Fibroblast of lung (primary cell): ENCODE measurements at regions not wholly inside any gene's neighbourhood (a gene's known extent, or its start where the extent isn't known, plus 50 kb on each side); places are given as distances from the start of the nearest gene placed in this dataset.

Source experiments
- EZH2 ChIP-seq: IDR thresholded peaks from 2 replicates; pipeline ENCODE4 v1.5.1; 2012; ENCODE audit warnings: low read length, control low read depth, mild to moderate bottlenecking; ENCODE audit errors: missing control alignments
- TF ChIP-seq, protein P1 (sequence below), 2 donors: IDR thresholded peaks in 1 of 2; conservative IDR thresholded peaks in 1 of 2; 1 replicate in 1 of 2; 2 replicates in 1 of 2; pipeline ENCODE4 v1.5.1; 2011 to 2012; ENCODE audit warnings: low read length in 2 of 2, control low read depth in 1 of 2, inconsistent platforms in 1 of 2, low read depth in 1 of 2, mild to moderate bottlenecking in 1 of 2

DNA sequence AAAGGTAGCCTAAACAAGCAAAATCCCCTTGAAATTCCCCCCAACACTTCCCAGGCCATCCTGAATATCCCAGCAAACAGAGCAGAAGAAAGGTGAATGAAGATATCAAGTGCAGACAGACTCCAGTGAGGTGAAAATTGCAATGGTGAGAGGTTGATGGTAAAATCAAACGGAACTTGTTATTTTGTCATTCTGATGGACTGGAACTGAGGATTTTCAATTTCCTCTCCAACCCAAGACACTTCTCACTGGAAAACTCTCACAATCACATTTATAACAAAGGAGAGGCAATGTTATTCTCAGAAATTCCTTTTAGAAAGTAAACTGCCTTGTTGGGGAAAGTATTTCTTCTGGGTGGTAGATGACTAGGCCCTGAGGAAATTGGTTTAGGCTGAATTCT is 412.4 kb upstream of the C9orf72 start:
- TF ChIP-seq EZH2: no peak
- TF ChIP-seq, protein P1, sequence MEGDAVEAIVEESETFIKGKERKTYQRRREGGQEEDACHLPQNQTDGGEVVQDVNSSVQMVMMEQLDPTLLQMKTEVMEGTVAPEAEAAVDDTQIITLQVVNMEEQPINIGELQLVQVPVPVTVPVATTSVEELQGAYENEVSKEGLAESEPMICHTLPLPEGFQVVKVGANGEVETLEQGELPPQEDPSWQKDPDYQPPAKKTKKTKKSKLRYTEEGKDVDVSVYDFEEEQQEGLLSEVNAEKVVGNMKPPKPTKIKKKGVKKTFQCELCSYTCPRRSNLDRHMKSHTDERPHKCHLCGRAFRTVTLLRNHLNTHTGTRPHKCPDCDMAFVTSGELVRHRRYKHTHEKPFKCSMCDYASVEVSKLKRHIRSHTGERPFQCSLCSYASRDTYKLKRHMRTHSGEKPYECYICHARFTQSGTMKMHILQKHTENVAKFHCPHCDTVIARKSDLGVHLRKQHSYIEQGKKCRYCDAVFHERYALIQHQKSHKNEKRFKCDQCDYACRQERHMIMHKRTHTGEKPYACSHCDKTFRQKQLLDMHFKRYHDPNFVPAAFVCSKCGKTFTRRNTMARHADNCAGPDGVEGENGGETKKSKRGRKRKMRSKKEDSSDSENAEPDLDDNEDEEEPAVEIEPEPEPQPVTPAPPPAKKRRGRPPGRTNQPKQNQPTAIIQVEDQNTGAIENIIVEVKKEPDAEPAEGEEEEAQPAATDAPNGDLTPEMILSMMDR (conservative IDR thresholded peaks at IDR 0.05 in 1 of 2, IDR thresholded peaks at IDR 0.05 in 1 of 2; ENCODE audit: low read depth in 1 of 2, low read length in 2 of 2): no peak
